GM21619 (cell line): ENCODE measurements at regions not wholly inside any gene's neighbourhood (a gene's known extent, or its start where the extent isn't known, plus 50 kb on each side); places are given as distances from the start of the nearest gene placed in this dataset.
"Not testable (repeated sequence)": the region's sequence is repeated elsewhere in the genome, so short reads cannot be mapped to it uniquely, and the experiment has no call there.

ENCODE experiments used
- ATAC-seq: cut with Tn5 transposase; IDR thresholded peaks from one replicate; pipeline ENCODE4 v1.9.1; 2021; ENCODE audit not compliant: unreplicated experiment

DNA sequence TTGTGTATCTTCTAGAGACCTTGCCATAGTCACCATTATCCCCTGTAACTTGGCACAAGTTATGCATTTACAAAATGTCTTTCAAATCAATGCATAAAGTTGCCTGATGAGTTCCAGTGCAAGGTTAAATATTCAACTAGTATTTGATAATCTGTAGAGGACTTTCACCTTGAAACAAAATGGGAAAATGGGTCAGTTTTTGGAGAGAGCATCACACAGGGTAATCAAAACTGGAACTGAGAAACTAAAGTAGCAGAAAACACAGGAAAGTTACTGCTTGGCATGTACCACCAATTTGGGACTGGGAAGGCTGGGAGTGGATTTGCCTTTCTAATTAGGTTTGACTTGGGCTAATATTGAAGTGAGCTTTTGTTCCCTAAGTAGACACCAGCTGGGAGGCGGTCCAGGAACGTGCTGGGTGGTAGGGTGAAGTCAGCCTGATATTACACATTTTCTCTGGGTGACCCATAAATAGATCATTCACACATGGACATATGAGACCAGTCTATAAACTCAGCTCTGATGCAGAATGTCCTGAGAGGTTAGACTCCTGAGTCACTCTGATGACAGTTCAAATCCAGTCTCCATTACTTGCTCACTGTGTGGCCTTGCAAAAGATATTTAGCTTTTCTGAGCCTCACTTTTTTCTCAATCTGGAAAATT is 152.3 kb downstream of the PCTP start:
- ATAC-seq: no peak

DNA sequence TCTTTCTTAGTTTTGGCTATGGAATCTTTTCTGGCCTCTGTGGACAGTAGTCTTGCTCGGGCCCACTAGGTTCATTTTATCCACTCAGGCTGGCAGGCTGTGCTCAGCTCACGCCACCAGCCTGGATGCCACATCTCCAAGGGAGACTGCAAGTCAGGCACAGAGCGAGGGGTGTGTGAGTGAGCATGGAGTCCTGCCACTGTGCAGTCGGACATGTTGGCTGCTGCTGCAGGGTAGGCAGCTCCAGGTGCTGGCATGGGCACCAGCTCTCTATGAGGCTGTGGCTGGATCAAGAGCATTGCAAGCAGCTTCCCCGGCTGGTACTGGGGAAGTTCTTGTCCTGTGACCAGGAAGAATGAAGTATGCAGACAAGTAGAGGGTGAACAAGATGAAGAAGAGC is 158.9 kb downstream of the PCTP start:
- ATAC-seq: no peak

DNA sequence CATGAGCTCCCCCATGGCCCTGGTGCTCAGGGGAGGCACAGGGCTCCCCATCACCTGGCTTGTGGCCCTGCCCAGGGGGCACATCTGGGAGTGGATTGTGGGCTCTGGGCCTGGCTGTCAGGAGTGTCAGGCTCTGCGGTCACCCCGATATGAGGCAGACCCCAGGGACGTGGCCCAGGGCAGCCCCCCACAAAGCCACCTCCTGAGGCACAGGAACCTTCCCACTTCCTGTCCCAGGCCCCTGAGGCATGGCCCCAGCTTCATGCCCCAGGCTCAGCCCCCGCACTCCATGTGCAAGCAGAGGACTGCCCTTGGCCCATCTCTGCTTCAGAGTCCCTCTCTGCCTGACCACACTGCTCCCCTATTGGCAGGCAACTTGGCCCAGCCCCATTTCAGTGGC is 160.3 kb downstream of the PCTP start:
- ATAC-seq: no peak

GRCh38 chr17:55925440-55925839 is 174.6 kb downstream of the PCTP start:
- no peak for ATAC-seq

GRCh38 chr17:55926276-55926990 is 175.6 kb downstream of the PCTP start:
- ATAC-seq: no peak

GRCh38 chr17:55930291-55930809 is 179.5 kb downstream of the PCTP start:
- no peak for ATAC-seq

- ATAC-seq: no peak
These were observed 180.6 kb downstream of the PCTP start for GRCh38 chr17:55931446-55931845.

DNA sequence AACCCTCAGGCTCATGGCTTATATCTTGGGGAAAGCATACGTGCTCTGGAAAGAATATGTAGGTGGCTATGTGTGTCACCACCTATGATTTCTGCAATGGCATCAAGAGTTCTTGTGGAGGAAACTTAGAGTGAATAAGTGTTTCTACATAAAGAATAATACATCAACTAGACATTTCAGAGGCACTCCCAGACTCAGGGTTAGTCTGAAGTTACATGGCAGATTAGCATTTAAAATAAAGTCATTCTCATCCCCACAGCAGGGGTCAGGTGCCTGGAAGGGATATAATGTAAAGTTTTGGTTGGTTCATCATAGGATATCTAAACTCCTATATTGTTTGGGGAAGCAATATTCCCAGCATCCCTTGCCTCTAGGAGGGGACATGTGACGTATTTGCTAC is 182.1 kb downstream of the PCTP start:
- ATAC-seq: no peak

DNA sequence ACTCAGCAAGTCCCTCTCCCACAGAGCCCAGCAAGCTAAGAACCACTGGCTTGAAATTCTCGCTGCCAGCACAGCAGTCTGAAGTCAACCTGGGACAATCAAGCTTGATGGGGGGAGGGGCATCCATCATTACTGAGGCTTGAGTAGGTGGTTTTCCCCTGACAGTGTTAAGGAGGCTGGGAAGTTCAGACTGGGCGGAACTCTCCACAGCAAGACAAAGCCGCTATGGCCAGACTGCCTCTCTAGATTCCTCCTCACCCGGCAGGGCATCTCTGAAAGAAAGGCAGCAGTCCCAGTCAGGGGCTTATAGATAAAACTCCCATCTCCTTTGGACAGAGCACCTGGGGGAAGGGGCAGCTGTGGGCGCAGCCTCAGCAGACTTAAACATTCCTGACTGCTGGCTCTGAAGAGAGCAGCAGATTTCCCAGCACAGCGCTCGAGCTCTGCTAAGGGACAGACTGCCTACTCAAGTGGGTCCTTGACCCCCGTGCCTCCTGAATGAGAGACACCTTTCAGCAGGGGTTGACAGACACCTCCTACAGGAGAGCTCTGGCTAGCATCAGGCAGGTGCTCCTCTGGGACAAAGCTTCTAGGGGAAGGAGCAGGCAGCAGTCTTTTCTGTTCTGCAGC is 188.4 kb downstream of the PCTP start:
- ATAC-seq: not testable (repeated sequence)

- ATAC-seq: no peak
These were observed 193.5 kb upstream of the ANKFN1 start for GRCh38 chr17:55959756-55960155.

DNA sequence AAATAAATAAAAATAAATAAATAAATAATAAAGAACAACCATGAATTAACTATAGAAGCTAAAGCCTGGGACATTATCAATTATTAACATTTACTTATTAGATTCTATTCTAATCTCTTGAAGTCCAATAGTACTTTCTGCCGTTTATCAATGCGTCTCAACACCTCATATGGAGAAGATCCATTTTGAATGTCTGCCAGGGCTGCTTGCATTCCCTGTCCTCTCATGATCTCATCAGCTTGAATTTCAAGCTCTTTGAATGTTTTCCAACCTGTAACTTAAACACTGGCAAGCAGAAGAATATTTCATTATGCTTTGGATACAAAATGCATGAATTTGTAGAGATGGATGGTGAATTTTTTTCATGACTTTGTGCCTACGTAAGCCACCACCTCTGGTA is 191.9 kb upstream of the ANKFN1 start:
- ATAC-seq: no peak

DNA sequence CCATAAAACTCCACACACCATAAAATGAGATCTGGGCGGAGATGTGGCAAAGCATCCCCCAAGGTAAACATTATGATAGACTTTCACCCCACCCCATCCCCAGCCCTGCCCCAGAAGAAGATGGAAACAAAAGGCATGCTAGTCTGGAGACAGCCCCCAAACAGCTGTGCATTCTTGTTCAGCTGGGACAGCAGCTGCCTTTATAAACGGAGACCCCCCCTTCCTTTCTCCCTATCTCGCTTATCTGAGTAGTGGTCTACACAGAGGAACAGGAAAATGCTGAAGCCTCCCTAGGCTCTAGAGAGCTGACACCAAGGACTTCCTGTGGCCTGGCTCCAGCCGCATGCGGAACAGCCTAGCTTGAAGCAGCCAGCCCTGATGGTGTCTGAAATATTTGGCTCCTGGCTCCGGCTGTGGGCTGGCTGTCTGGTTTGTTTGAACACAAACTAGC is 190.3 kb upstream of the ANKFN1 start:
- ATAC-seq: no peak

GRCh38 chr17:55964191-55964590 is 189.1 kb upstream of the ANKFN1 start:
- ATAC-seq: no peak

- ATAC-seq: no peak
These were observed 188.2 kb upstream of the ANKFN1 start for GRCh38 chr17:55965051-55965450.

- ATAC-seq: no peak
These were observed 183.5 kb upstream of the ANKFN1 start for GRCh38 chr17:55969562-55970324.

GRCh38 chr17:55978578-55978977 is 174.7 kb upstream of the ANKFN1 start:
- ATAC-seq: no peak

DNA sequence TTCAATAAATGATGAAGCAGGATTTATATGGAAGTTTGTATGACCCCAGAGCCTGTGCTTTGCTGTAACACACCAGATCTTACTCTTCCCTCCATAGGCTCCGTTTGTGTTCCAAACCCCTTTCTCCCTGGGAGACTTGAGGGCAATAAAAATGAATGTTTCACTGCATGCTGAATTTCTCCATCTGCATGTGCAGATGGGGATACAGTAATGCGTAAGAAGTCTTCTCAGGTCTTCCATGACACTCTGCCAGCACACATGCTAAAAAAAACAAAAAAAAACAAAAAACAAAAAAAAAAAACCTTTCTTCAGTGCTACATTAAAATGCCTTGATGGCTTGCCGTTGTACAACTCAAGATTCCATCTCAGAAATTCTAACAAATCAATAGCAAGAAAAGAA is 170.2 kb upstream of the ANKFN1 start:
- ATAC-seq: no peak

- no peak for ATAC-seq
These were observed 166.5 kb upstream of the ANKFN1 start for GRCh38 chr17:55986817-55987216.

- no peak for ATAC-seq
These were observed 164.4 kb upstream of the ANKFN1 start for GRCh38 chr17:55988861-55989260.

DNA sequence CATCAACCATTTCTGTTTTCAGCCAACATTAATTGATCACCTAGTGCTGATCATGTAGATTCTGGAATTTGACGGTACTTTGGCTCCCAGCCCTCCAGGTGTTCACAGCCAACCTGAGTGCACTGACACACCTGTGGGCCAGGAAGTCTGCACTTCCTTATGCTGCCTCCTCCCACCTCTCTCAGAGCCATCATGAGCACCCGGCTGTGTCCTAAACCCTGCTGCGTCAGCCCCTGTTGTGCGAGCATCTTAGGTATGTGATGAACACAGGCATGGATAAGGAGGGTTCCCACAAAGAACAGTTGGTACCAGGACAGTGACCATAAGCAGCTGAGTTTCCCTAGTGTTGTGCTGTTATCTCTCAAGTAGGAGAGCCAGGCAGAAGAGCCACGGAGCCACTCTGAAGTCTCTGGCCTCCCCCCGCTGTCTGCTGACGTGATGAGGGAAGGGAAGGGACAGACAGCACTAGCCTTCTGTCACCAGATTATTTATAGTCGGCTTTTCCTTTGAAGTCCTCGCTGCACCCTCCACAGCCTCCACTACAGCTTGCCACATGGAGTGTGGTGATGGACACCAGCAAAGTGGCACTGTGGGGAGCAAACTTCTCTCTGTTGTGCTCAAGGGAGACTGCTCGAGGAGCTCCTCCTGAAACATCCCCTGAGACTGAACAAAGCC is 162.8 kb upstream of the ANKFN1 start:
- ATAC-seq: no peak

DNA sequence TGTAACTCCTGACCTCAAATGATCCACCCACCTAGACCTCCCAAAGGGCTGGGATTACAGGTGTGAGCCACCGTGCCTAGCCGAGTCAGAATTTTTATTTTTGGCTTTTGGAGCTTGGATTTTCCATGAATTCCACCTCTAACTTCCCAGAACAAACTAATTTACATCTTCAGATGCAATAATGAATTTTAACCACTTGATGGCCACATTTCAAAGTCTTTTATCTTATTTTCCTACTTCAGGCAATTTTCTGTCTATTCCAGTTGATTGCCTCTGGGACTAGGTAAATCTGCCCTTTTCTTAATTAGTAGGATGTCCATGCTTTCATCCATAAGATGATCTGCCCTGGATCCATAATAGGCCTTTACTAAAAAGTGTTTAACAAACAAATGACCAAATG is 156.4 kb upstream of the ANKFN1 start:
- ATAC-seq: no peak
